SHP77 treated with DMSO at 0.1 percent for 48 hours (cell line): ENCODE measurements at regions not wholly inside any gene's neighbourhood (a gene's known extent, or its start where the extent isn't known, plus 50 kb on each side); places are given as distances from the start of the nearest gene placed in this dataset.
A peak's percentile ranks its signal among the peaks of the same experiment; 100 is the strongest.

Experiments used
- DNase-seq: peaks from one replicate; lab custom pipeline; 2025; lab: John Stamatoyannopoulos, UW

DNA sequence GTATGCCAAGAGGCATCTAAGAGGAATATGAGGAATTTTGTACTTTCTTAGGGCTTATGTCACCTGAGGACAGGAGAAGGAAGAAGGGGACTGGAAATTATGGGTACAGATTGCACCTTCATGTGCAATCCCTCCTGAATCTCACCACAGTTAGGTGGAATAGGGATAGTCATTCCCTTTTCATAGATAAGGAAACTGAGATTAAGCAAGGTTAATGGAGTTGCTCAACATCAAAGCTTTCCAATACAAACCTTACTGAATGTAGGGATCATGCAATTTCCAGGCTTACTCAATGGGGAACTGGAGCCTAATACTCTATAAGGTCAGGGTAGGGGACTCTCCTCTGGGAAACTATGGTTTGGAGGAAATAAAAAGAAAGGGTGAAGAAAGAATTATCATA lies 133.0 kb downstream of the C11orf87 start:
- no peak for DNase-seq

- DNase-seq: no peak
These were observed 142.3 kb downstream of the C11orf87 start for GRCh38 chr11:109564241-109564640.

DNA sequence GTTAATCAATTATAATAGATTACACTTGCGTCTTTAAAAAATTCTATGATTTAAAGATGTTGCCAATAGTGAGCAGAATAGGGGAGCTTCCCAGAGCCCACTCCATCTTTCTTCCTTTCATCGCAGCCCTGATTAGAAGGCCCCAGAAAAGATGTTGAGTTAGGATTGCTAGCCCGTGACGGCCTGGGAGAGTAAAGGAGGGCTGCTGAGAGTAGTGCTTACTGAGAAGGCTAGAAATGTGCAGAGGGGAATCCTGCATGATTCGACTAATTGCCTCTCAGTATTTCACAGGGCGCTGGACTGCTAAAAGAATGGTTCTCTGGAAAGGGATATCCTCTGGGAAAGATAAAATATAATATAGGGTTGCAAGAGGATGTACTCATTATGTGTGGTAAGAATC lies 160.5 kb downstream of the C11orf87 start:
- no peak for DNase-seq

DNA sequence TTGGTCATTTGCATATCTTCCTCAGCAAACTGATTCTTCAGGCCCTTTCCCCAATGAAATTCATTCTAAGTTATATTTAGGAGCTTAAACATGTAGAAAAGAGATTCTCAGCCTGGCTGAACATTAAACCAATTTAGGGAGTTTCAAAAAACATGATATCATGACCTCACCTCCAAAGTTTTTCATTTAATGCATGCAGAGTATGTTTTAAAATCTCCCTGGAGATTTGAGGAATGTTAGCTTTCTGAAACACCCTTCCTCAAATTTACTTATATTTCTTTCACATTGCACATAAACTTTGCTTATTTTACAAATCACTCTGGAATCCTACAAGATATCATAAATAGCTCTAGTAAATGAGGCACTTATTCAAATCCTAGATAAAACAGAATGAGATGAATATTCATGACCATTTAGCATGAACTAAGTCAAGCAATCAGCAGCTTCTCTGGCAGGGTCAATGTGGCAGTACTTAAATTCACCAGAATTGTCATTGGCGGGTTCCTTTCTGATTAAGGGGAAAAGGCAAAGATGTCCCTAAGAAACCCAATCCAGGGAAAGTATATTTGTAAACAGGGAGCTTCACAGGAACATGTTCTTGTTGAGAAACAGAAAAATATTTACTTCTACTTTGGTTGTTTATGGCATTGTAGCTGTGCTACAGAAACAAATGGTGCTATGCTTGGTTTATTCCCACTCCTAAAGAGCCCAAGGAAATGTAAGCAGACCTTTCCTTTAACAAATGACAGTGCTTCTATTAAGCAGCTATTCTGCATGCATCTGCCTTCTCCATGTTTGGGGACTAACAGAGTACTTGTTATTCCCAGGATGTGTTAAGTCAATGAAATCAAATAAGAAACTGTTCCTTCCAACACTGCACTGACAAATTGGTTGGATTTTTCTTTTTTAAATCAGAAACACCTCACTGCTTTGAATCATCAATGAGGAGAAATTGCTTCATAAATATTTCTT lies 162.3 kb downstream of the C11orf87 start:
- DNase-seq: no peak

DNA sequence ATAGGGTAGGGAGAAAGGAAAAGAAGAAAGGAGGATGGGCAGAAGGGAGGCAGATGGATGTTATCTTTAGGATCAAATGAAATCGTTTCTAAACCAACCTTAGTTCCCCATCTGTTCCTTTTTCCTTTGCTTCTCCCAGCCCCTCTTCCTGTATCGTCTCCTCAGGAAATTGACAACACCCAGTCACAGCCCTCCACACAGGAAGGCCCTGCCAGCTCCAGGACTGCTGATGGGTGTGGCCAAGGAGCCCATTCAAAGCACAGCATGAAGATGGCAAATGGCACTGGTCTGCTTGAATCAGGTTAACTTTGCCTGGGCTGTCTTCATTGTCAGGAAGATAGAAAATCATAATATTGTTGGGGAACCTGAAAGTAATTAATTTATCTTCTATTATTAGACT lies 164.8 kb downstream of the C11orf87 start:
- DNase-seq: no peak

DNA sequence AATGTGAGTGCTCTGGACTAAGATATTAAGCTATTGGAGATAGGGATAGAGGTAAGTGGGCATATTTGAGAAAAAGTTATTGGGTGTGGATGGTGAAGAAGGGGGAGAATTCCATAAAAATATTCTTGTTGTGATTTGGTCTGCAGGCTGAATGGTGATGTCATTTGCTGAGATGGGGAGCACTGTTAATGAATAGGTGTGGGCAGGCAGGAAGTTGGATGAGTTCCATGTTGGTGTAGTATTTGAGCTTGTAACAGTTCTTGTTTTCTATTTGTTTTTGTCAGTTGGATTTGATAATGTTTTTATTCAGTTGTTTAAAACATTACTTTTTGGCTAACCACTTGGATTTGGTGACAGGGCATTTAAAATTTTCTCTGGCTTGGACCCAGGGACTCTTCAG lies 168.8 kb downstream of the C11orf87 start:
- DNase-seq: no peak

- DNase-seq: no peak
These were observed 175.3 kb downstream of the C11orf87 start for GRCh38 chr11:109597336-109597735.

- DNase-seq: no peak
These were observed 182.8 kb downstream of the C11orf87 start for GRCh38 chr11:109604481-109605400.

- DNase-seq: no peak
These were observed 184.3 kb downstream of the C11orf87 start for GRCh38 chr11:109606256-109606655.

GRCh38 chr11:109609454-109610185 lies 187.6 kb downstream of the C11orf87 start:
- no peak for DNase-seq

DNA sequence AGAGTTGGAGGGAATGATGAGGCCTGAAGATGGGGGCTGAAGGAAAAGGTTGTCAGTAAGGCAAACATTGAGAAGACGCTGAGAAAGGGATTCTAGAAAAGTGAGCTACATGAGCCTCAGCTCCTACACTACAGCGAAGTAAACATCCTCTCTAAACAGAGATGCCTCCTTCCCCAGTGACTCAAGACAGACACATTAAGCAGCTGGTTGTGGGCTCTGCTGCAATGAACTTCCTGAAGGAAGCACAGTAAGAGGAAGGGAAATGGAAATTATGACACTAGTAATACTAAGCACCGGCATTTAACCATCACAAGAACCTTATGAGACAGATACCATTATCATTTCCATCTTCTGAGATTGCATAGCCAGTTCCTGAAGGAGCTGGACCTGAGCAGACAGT lies 190.5 kb downstream of the C11orf87 start:
- DNase-seq: no peak

GRCh38 chr11:109619498-109619897 lies 197.5 kb downstream of the C11orf87 start:
- DNase-seq: no peak

DNA sequence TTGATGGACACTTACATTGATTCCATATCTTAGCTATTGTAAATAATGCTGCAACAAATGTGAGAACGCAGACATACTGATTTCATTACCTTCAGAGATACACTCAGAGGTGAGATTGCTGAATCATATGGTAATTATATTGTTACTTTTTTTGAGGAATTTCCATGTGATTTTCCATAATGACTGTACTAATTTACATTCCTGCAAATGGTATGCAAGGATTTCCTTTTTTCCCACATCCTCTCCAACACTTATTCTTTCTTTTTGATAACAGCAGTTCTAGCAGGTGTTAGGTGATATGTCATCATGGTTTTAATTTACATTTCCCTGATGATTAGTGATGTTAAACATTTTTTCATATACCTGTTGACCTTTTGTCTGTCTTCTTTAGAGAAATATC lies 207.7 kb downstream of the C11orf87 start:
- no peak for DNase-seq

- DNase-seq: no peak
These were observed 219.6 kb downstream of the C11orf87 start for GRCh38 chr11:109641549-109641948.

DNA sequence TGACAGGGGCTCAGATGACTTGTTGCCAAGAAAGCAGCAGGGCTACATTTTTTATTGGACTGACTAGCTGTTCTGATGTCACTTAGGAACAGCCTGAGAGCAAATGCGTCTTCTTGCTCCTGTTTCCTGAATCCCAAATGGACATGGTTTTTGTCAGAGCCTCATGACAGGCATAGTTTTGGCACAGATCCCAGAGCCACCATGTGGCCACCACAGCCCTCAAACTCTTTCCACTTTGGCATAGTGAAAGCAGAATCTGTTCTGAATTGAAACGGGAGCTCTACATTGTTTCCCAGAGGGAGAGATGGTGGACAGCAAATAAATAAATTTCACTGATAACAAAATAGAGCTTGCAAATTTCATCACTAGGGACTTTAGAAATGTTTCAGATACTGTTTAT lies 222.2 kb downstream of the C11orf87 start:
- DNase-seq: peak; percentile 13

GRCh38 chr11:109648804-109649203 lies 226.8 kb downstream of the C11orf87 start:
- DNase-seq: no peak

- no peak for DNase-seq
These were observed 232.1 kb downstream of the C11orf87 start for GRCh38 chr11:109654091-109654490.

DNA sequence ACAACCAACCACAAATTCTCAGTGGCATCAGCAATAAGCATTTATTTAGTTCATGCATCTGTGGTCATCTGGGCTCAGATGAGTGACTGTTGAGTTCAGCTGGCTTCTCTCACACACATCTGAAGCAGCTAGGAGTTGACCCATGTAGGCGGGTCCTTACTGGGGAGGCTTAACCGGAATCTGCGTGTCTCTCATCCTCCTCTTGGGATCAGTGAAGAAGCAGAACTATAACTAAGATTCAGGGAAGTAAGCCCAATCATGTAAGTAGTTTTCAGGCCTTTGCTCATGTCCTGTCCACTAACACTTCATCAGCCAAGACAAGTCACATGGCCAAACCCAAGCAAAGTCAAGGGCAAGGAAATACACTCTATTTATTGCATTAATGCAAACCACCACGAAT lies 236.2 kb downstream of the C11orf87 start:
- DNase-seq: no peak

DNA sequence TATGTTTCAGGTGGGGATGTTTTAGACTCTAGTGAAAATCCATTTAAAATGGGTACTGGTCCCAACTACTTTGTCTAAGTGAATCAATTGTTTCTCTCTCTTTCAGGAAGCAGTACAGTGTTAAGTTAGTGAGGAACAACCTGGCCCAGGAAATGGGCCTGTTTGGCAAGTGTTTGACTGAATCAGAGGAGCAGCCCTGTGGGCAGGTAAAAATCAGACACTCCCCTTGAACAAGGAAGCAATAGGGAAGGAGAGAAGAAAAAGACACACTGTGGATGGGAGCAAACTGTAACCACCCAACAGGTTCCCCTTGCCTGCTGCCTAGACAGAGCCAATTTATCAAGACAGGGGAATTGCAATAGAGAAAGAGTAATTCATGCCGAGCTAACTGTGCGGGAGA lies 245.7 kb downstream of the C11orf87 start:
- DNase-seq: no peak

- no peak for DNase-seq
These were observed 247.1 kb downstream of the C11orf87 start for GRCh38 chr11:109668973-109669634.

- DNase-seq: no peak
These were observed 255.2 kb downstream of the C11orf87 start for GRCh38 chr11:109677231-109677630.

- DNase-seq: no peak
These were observed 255.9 kb downstream of the C11orf87 start for GRCh38 chr11:109677876-109678275.
